ENCODE measurements at regions not wholly inside any gene's neighbourhood (a gene's known extent, or its start where the extent isn't known, plus 50 kb on each side); places are given as distances from the start of the nearest gene placed in this dataset.

- intact Hi-C loops (cut with micrococcal nuclease), result no loop called here
- H3K27me3 ChIP-seq (ENCODE audit: control insufficient read depth in 2 of 2, insufficient read depth in 2 of 2, low read length in 2 of 2), result peaks cover 0 to 11% of the 10 kb centered on the region in 2 experiments; a peak in 2 of 5 replicates
- no peak overlapping the region for H3K27ac ChIP-seq (ENCODE audit: extremely low read depth, low read depth, low read length)
- DNase-seq (ENCODE audit: extremely low read depth in 1 of 4, low spot score in 3 of 4) (no peak), ATAC-seq (no peak), FAIRE-seq (no peak)
- no peak overlapping the region for H3K9ac ChIP-seq (ENCODE audit: insufficient read depth in 1 of 2, low read depth in 2 of 2, low read length in 2 of 2)
- POLR2A ChIA-PET, result no interaction called here
- no peaks in the 10 kb centered on the region for H3K36me3 ChIP-seq (ENCODE audit: control insufficient read depth, insufficient read depth, low read length)
- peaks cover 5% of the 10 kb centered on the region; the same call in 1 of the 2 replicates for H4K20me1 ChIP-seq (replicated peaks; ENCODE audit: control insufficient read depth, insufficient read depth, low read length)
- CTCF ChIA-PET (ENCODE audit: low intra/inter-chr PET ratio), result no interaction called here
- no peak overlapping the region for H3K4me3 ChIP-seq
- H3K4me2 ChIP-seq (ENCODE audit: insufficient read depth, low read length), result no peak overlapping the region
- no peaks in the 10 kb centered on the region for H3K79me2 ChIP-seq (ENCODE audit: control insufficient read depth, insufficient read depth, low read length)
- H3K4me1 ChIP-seq (replicated peaks in 1 of 2; ENCODE audit: control insufficient read depth in 2 of 2, insufficient read depth in 2 of 2, low read length in 2 of 2), result peaks cover 0 to 4% of the 10 kb centered on the region in 2 experiments; a peak in 2 of 5 replicates
- no TSS peak for BruUV-seq (replicated peaks)
- no peaks in the 10 kb centered on the region for H3K9me1 ChIP-seq (ENCODE audit: control insufficient read depth, insufficient read depth, low read length)
- in situ Hi-C loops (cut with MboI), result no loop called here
- H2AFZ ChIP-seq (ENCODE audit: low read depth, low read length), result no peak overlapping the region
- WGBS (ENCODE audit: insufficient coverage, low coverage, missing lambda C conversion rate), result 0% methylated on average over 11 of the region's 11 CpGs
- no peaks in the 10 kb centered on the region for H3K9me3 ChIP-seq (replicated peaks; ENCODE audit: control insufficient read depth, insufficient read depth, low read depth, low read length)
- TF ChIP-seq CCNT2 (IDR thresholded peaks at IDR 0.05; ENCODE audit: borderline replicate concordance, extremely low read depth, insufficient read length, low read depth, low read length), result no peak
- TF ChIP-seq CXXC5 (CRISPR knock-in tag; IDR thresholded peaks at IDR 0.05), result no peak
- TF ChIP-seq, protein P1, sequence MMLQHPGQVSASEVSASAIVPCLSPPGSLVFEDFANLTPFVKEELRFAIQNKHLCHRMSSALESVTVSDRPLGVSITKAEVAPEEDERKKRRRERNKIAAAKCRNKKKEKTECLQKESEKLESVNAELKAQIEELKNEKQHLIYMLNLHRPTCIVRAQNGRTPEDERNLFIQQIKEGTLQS (IDR thresholded peaks at IDR 0.05), result no peak
- TF ChIP-seq, protein P1 (CRISPR knock-in tag; conservative IDR thresholded peaks at IDR 0.05), result no peak
- TF ChIP-seq SNRNP70 (optimal IDR thresholded peaks at IDR 0.05; ENCODE audit: low read depth, low read length), result no peak
- TF ChIP-seq SLC30A9 (CRISPR knock-in tag; IDR thresholded peaks at IDR 0.05), result no peak
- TF ChIP-seq, protein P2, sequence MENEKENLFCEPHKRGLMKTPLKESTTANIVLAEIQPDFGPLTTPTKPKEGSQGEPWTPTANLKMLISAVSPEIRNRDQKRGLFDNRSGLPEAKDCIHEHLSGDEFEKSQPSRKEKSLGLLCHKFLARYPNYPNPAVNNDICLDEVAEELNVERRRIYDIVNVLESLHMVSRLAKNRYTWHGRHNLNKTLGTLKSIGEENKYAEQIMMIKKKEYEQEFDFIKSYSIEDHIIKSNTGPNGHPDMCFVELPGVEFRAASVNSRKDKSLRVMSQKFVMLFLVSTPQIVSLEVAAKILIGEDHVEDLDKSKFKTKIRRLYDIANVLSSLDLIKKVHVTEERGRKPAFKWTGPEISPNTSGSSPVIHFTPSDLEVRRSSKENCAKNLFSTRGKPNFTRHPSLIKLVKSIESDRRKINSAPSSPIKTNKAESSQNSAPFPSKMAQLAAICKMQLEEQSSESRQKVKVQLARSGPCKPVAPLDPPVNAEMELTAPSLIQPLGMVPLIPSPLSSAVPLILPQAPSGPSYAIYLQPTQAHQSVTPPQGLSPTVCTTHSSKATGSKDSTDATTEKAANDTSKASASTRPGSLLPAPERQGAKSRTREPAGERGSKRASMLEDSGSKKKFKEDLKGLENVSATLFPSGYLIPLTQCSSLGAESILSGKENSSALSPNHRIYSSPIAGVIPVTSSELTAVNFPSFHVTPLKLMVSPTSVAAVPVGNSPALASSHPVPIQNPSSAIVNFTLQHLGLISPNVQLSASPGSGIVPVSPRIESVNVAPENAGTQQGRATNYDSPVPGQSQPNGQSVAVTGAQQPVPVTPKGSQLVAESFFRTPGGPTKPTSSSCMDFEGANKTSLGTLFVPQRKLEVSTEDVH (IDR thresholded peaks at IDR 0.05; ENCODE audit: low read depth, partially characterized antibody), result no peak
- no peak for TF ChIP-seq ZNF134 (CRISPR knock-in tag; conservative IDR thresholded peaks at IDR 0.05)
- TF ChIP-seq, protein P3, sequence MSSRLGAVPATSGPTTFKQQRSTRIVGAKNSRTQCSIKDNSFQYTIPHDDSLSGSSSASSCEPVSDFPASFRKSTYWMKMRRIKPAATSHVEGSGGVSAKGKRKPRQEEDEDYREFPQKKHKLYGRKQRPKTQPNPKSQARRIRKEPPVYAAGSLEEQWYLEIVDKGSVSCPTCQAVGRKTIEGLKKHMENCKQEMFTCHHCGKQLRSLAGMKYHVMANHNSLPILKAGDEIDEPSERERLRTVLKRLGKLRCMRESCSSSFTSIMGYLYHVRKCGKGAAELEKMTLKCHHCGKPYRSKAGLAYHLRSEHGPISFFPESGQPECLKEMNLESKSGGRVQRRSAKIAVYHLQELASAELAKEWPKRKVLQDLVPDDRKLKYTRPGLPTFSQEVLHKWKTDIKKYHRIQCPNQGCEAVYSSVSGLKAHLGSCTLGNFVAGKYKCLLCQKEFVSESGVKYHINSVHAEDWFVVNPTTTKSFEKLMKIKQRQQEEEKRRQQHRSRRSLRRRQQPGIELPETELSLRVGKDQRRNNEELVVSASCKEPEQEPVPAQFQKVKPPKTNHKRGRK (tag; IDR thresholded peaks at IDR 0.05), result no peak
- no peak for TF ChIP-seq ERF (CRISPR knock-in tag; IDR thresholded peaks at IDR 0.05)
- TF ChIP-seq, protein P4, sequence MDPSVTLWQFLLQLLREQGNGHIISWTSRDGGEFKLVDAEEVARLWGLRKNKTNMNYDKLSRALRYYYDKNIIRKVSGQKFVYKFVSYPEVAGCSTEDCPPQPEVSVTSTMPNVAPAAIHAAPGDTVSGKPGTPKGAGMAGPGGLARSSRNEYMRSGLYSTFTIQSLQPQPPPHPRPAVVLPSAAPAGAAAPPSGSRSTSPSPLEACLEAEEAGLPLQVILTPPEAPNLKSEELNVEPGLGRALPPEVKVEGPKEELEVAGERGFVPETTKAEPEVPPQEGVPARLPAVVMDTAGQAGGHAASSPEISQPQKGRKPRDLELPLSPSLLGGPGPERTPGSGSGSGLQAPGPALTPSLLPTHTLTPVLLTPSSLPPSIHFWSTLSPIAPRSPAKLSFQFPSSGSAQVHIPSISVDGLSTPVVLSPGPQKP (CRISPR knock-in tag; IDR thresholded peaks at IDR 0.05), result no peak
- TF ChIP-seq TBL1XR1 (IDR thresholded peaks at IDR 0.05; ENCODE audit: low read length in 2 of 2), result no peak
- no peak for TF ChIP-seq JUND (IDR thresholded peaks at IDR 0.05; ENCODE audit: borderline replicate concordance, low read depth, low read length)
- no peak for TF ChIP-seq JUND (tag; IDR thresholded peaks at IDR 0.05; ENCODE audit: borderline replicate concordance, low read depth, low read length)
- no peak for TF ChIP-seq RBM22 (IDR thresholded peaks at IDR 0.05; ENCODE audit: low read depth, low read length, poor library complexity, severe bottlenecking)
Observed at GRCh38 chr2:2845267-2845666, 514.2 kb upstream of the MYT1L start.

Measured in K562 (cell line).